ENCODE measurements at regions not wholly inside any gene's neighbourhood (a gene's known extent, or its start where the extent isn't known, plus 50 kb on each side); places are given as distances from the start of the nearest gene placed in this dataset.

GRCh38 chr18:10124967-10125366 lies 211.2 kb downstream of the VAPA start:
- no peak for TF ChIP-seq CTCF (IDR thresholded peaks at IDR 0.05; ENCODE audit: insufficient read depth, low read depth, low read length)
- H3K4me3 ChIP-seq (ENCODE audit: low read depth, low read length), result no peak overlapping the region
- no peak for DNase-seq (ENCODE audit: low read depth)

DNA sequence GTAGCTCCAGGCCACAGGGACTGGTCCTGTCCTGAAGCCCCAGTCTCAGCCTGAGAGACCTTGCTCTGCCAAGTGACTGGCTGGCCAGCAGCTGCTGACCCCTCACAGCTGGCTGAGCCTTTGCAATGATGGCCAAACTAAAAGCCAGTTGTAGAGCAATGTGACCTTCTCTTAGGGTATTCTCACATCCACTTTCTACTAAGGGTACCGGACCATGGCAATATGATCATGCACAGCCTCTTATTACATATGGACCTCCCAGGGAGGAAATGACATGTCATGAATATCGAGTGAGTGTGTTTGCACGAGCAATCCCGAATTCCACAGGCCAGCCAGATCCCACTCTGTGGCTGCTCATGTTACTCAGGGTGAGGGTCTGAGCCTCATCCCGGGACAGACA lies 213.9 kb downstream of the VAPA start:
- no peak overlapping the region for H3K4me3 ChIP-seq (ENCODE audit: low read depth, low read length)
- no peak for DNase-seq (ENCODE audit: low read depth)
- TF ChIP-seq CTCF (IDR thresholded peaks at IDR 0.05; ENCODE audit: insufficient read depth, low read depth, low read length), result no peak

GRCh38 chr18:10128921-10129501 lies 215.2 kb downstream of the VAPA start:
- no peak for TF ChIP-seq CTCF (IDR thresholded peaks at IDR 0.05; ENCODE audit: insufficient read depth, low read depth, low read length)
- no peak overlapping the region for H3K4me3 ChIP-seq (ENCODE audit: low read depth, low read length)
- DNase-seq (ENCODE audit: low read depth), result no peak

GRCh38 chr18:10130606-10131005 lies 216.8 kb downstream of the VAPA start:
- peak; percentile 47 for DNase-seq (ENCODE audit: low read depth)
- no peak overlapping the region for H3K4me3 ChIP-seq (ENCODE audit: low read depth, low read length)
- TF ChIP-seq CTCF (IDR thresholded peaks at IDR 0.05; ENCODE audit: insufficient read depth, low read depth, low read length), result no peak

DNA sequence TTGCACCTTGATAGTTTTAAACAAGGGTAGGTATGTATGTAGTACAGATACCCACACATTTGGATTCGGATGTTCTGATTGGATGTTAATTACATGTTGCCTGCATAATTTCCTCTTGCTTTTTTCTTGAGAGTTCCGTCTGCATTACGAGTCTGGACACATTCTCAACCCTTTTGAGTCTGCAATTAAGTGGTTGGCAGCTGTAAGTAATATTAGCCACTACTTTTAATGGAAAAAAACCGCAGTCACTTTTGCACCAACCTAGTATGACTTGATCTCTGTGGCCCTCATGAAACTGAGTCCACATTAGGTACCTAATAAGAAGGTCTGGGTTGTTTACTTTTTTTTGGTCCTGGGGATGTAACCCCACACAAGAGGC lies 217.3 kb downstream of the VAPA start:
- no peak overlapping the region for H3K4me3 ChIP-seq (ENCODE audit: low read depth, low read length)
- no peak for TF ChIP-seq CTCF (IDR thresholded peaks at IDR 0.05; ENCODE audit: insufficient read depth, low read depth, low read length)
- no peak for DNase-seq (ENCODE audit: low read depth)

- no peak for DNase-seq (ENCODE audit: low read depth)
- TF ChIP-seq CTCF (IDR thresholded peaks at IDR 0.05; ENCODE audit: insufficient read depth, low read depth, low read length), result no peak
- H3K4me3 ChIP-seq (ENCODE audit: low read depth, low read length), result no peak overlapping the region
These were observed 217.9 kb downstream of the VAPA start for GRCh38 chr18:10131460-10132395.
